HUES48 (cell line): ENCODE measurements at regions not wholly inside any gene's neighbourhood (a gene's known extent, or its start where the extent isn't known, plus 50 kb on each side); places are given as distances from the start of the nearest gene placed in this dataset.

Experiments
- H3K27ac ChIP-seq: one replicate; pipeline ENCODE4 v1.7.0; 2013; ENCODE audit warnings: low read depth, low read length, inconsistent platforms
- H3K27me3 ChIP-seq: 2 replicates; pipeline ENCODE4 v1.6.1; 2013; ENCODE audit warnings: mild to moderate bottlenecking, low read length; ENCODE audit not compliant: control insufficient read depth, insufficient read depth
- H3K36me3 ChIP-seq: 2 replicates; pipeline ENCODE4 v1.6.1; 2013; ENCODE audit warnings: low read length; ENCODE audit not compliant: control insufficient read depth, insufficient read depth
- H3K4me1 ChIP-seq: 2 replicates; pipeline ENCODE4 v1.6.1; 2013; ENCODE audit warnings: mild to moderate bottlenecking, low read length; ENCODE audit not compliant: control insufficient read depth, insufficient read depth
- H3K4me3 ChIP-seq: 2 replicates; pipeline ENCODE4 v1.5.1; 2013; ENCODE audit warnings: mild to moderate bottlenecking, low read depth, low read length
- H3K9ac ChIP-seq: 2 replicates; pipeline ENCODE4 v1.6.1; 2013; ENCODE audit warnings: mild to moderate bottlenecking, low read depth, low read length, moderate library complexity
- H3K9me3 ChIP-seq: 2 replicates; pipeline ENCODE4 v1.6.1; 2013; ENCODE audit warnings: low read length; ENCODE audit not compliant: control insufficient read depth, insufficient read depth

GRCh38 chr1:187091666-187092065 lies 262.9 kb downstream of the PLA2G4A start:
- H3K36me3 ChIP-seq: no peaks in the 10 kb centered on the region
- no peaks in the 10 kb centered on the region for H3K27me3 ChIP-seq
- H3K27ac ChIP-seq: no peak overlapping the region
- no peak overlapping the region for H3K9ac ChIP-seq
- peaks cover 9% of the 10 kb centered on the region for H3K9me3 ChIP-seq
- no peak overlapping the region for H3K4me3 ChIP-seq
- no peaks in the 10 kb centered on the region for H3K4me1 ChIP-seq

- no peaks in the 10 kb centered on the region for H3K4me1 ChIP-seq
- no peak overlapping the region for H3K4me3 ChIP-seq
- H3K27me3 ChIP-seq: no peaks in the 10 kb centered on the region
- no peaks in the 10 kb centered on the region for H3K36me3 ChIP-seq
- no peak overlapping the region for H3K9ac ChIP-seq
- peaks cover 9% of the 10 kb centered on the region for H3K9me3 ChIP-seq
- no peak overlapping the region for H3K27ac ChIP-seq
These were observed 263.4 kb downstream of the PLA2G4A start for GRCh38 chr1:187092104-187092503.

DNA sequence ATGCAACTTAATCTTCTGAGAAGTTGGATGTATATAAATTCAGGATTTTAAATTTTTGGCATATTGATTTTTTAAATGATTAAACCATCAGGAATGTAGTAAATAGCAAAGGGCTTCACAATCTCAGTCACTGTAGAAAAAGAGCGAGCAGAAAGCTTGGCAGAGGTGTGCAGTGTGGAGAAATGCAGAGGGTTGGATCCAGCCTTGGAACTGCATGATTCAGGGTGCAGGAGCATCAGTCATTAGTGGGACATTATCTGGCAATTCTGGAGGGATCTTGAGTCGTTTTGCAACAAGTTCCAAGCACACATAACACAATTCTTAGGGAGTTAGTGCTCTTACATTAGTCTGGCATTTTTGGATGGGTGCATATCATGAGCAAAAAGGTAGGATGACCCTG lies 267.9 kb downstream of the PLA2G4A start:
- H3K4me3 ChIP-seq: no peak overlapping the region
- H3K36me3 ChIP-seq: no peaks in the 10 kb centered on the region
- H3K9ac ChIP-seq: no peak overlapping the region
- H3K27me3 ChIP-seq: no peaks in the 10 kb centered on the region
- H3K4me1 ChIP-seq: no peaks in the 10 kb centered on the region
- no peaks in the 10 kb centered on the region for H3K9me3 ChIP-seq
- no peak overlapping the region for H3K27ac ChIP-seq

DNA sequence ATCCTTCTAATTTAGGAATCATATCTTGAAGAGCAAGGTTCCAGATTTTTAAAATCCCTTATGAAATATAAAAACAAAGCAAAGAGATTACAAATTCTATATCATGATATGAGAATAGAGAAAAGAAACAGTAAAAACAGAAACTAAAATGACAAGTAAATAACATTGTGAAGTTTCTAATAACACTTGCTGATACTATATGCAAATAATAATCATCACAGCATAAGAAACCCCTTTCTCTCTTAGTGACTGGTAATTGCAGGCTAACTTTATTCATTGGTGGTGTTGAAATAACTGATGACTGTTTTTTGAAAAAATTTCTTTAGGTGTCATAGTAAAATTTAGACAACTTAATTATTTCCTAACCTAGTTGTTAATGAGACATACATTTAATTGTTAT lies 281.6 kb downstream of the PLA2G4A start:
- H3K36me3 ChIP-seq: no peaks in the 10 kb centered on the region
- H3K4me3 ChIP-seq: no peak overlapping the region
- H3K9ac ChIP-seq: no peak overlapping the region
- H3K9me3 ChIP-seq: no peaks in the 10 kb centered on the region
- H3K27ac ChIP-seq: no peak overlapping the region
- no peaks in the 10 kb centered on the region for H3K27me3 ChIP-seq
- no peaks in the 10 kb centered on the region for H3K4me1 ChIP-seq

DNA sequence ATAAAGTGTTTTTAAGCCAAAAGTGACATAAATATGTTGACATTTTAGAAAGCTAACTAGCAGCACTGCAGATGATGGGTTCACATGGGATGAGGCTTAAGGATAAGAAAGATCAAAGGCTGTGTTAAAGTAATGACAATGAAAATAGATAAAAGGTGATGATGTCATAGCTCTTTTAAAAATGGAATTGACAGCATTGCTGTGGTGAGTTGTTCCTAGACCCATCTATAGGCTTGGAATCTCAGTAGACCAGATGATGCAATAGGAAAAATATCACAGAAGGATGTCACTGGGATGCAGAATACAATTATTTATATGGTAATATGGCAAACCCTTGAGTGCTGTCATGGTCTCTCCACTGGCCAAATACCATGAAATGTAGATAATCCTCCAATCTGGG lies 286.0 kb downstream of the PLA2G4A start:
- Histone ChIP-seq H3K9me3 (no peaks in the 10 kb centered on the region), H3K27me3 (no peaks in the 10 kb centered on the region), H3K9ac (no peak overlapping the region)

DNA sequence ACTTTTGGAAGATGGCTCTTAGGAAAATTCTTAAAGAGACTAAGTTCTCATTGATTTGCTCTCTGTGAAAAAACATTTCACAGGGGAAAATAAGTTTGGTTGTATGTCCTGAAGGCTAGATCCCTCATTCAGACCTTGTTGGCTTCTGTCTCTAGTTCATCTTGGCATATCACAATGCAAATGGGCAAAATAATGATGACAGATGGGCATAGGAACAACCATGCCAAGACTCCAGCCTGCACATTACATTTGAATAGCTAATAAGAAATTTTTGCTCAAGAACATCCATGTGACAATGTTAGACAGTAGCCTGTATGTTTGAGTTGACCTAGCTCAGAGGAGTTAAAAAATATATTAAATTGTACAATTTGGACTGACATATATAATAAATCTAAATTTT lies 292.9 kb downstream of the PLA2G4A start:
- Histone ChIP-seq H3K36me3 (no peaks in the 10 kb centered on the region), H3K9ac (no peak overlapping the region), H3K9me3 (no peaks in the 10 kb centered on the region), H3K27ac (no peak overlapping the region), H3K4me3 (no peak overlapping the region), H3K27me3 (no peaks in the 10 kb centered on the region), H3K4me1 (no peaks in the 10 kb centered on the region)

More for the DNA sequence above, 286.0 kb downstream of the PLA2G4A start:
- Histone ChIP-seq H3K4me1 (no peaks in the 10 kb centered on the region), H3K4me3 (no peak overlapping the region), H3K36me3 (no peaks in the 10 kb centered on the region), H3K27ac (no peak overlapping the region)

DNA sequence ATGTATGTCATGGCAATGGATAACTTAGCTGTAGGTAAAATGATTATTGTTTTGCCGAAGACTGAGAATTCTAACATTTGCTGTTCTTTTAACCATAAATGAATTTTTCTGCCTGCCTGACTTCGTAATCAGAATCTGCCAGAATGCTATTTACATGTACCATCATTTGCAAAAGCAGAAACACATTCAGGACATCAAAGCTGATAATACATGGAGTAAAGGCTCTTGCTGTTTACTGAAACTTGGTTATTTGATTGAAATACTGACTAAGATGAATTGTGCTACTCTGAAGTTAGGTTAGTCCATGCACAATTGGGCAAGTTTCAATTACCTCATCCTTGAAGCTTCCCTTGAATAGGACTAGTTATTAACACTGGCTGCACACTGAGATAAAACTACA lies 293.8 kb downstream of the PLA2G4A start:
- Histone ChIP-seq H3K4me3 (no peak overlapping the region), H3K27ac (no peak overlapping the region), H3K27me3 (no peaks in the 10 kb centered on the region), H3K36me3 (no peaks in the 10 kb centered on the region), H3K4me1 (no peaks in the 10 kb centered on the region), H3K9ac (no peak overlapping the region), H3K9me3 (no peaks in the 10 kb centered on the region)

DNA sequence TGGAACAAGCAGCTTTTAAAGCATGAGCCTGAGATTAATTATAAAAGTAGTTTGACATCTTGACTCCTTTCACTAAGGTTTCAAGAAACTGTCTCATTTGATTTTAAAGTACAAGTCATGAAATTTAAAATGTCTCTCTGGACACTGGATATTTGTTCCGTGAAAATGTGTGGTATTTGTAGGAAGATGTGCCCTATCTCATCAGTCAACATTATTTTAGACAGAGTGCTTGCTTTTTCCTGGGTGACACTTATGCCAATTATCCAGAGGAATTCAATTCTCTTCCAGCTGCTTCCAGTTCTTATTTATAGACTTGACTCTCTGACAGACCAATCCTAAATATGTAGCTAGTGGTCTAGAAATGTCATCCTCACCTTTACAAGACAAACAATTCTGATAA lies 300.4 kb downstream of the PLA2G4A start:
- Histone ChIP-seq H3K4me1 (no peaks in the 10 kb centered on the region), H3K9ac (no peak overlapping the region), H3K27me3 (no peaks in the 10 kb centered on the region), H3K27ac (no peak overlapping the region), H3K4me3 (no peak overlapping the region), H3K36me3 (no peaks in the 10 kb centered on the region), H3K9me3 (no peaks in the 10 kb centered on the region)

GRCh38 chr1:187143783-187144182 lies 315.0 kb downstream of the PLA2G4A start:
- no peaks in the 10 kb centered on the region for H3K36me3 ChIP-seq
- no peaks in the 10 kb centered on the region for H3K4me1 ChIP-seq
- H3K4me3 ChIP-seq: no peak overlapping the region
- H3K9ac ChIP-seq: no peak overlapping the region
- H3K27me3 ChIP-seq: no peaks in the 10 kb centered on the region
- no peaks in the 10 kb centered on the region for H3K9me3 ChIP-seq
- H3K27ac ChIP-seq: no peak overlapping the region

DNA sequence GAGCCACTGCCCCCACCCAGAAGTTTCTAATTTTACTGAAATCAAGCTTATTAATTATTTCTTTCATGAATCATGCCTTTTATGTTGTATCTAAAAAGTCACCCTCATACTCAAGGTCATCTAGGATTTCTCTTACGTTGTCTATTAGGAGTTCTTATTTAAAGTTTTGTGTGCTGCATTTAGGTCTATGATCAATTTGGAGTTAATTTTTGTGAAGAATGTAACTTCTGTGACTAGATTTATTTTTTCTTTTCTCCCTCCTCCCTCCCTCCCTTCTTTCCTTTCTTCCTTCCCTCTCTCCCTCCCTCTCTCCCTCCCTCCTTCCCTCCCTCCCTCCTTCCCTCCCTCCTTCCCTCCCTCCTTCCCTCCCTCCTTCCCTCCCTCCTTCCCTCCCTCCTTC lies 317.6 kb downstream of the PLA2G4A start:
- Histone ChIP-seq H3K27ac (no peak overlapping the region), H3K9ac (no peak overlapping the region), H3K4me3 (no peak overlapping the region), H3K4me1 (no peaks in the 10 kb centered on the region), H3K27me3 (no peaks in the 10 kb centered on the region), H3K9me3 (no peaks in the 10 kb centered on the region), H3K36me3 (no peaks in the 10 kb centered on the region)

DNA sequence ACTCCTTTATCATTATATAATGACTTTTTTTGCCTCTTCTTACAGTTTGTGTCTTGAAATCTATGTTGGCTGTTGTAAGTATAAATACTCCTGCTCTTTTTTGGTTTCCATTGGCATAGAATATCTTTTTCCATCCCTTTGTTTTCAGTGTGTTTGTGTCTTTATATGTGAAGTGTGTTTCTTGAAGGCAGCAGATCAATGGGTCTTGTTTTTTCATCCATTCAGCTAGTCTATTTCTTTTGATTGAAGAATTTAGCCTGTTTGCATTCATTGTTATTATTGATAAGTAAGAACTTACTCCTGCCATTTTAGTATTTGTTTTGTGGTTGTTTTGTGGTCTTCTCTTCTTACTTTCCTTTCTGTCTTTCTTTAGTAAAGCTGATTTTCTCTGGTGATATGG lies 322.8 kb downstream of the PLA2G4A start:
- no peaks in the 10 kb centered on the region for H3K36me3 ChIP-seq
- no peaks in the 10 kb centered on the region for H3K27me3 ChIP-seq
- H3K9me3 ChIP-seq: no peaks in the 10 kb centered on the region
- H3K4me3 ChIP-seq: no peak overlapping the region
- no peak overlapping the region for H3K27ac ChIP-seq
- H3K4me1 ChIP-seq: no peaks in the 10 kb centered on the region
- H3K9ac ChIP-seq: no peak overlapping the region

GRCh38 chr1:187153047-187153446 lies 324.3 kb downstream of the PLA2G4A start:
- Histone ChIP-seq H3K9me3 (no peaks in the 10 kb centered on the region), H3K4me1 (0 out of 2 replicates have a peak, but pooled peaks cover 7% of the 10 kb centered on the region), H3K27ac (no peak overlapping the region), H3K9ac (no peak overlapping the region), H3K4me3 (no peak overlapping the region), H3K36me3 (no peaks in the 10 kb centered on the region), H3K27me3 (no peaks in the 10 kb centered on the region)
